Muscle layer of duodenum (tissue), 2 donors: ENCODE measurements at regions not wholly inside any gene's neighbourhood (a gene's known extent, or its start where the extent isn't known, plus 50 kb on each side); places are given as distances from the start of the nearest gene placed in this dataset.
"Not testable (repeated sequence)": the region's sequence is repeated elsewhere in the genome, so short reads cannot be mapped to it uniquely, and the experiment has no call there.

ENCODE experiments used
- H3K27ac ChIP-seq: one replicate; pipeline ENCODE4 v1.7.0; 2013; ENCODE audit warnings: mild to moderate bottlenecking, low read length
- H3K27me3 ChIP-seq: one replicate; pipeline ENCODE4 v1.7.0; 2013; ENCODE audit warnings: low read depth, mild to moderate bottlenecking, control low read depth, low read length
- H3K36me3 ChIP-seq, 2 donors: one replicate each; pipeline ENCODE4 v1.7.0; 2013; ENCODE audit warnings: low read length in 2 of 2, control low read depth in 1 of 2, mild to moderate bottlenecking in 1 of 2; ENCODE audit not compliant: insufficient read depth in 2 of 2, control insufficient read depth in 1 of 2
- H3K4me1 ChIP-seq, 2 donors: one replicate each; pipeline ENCODE4 v1.7.0; 2013; ENCODE audit warnings: low read length in 2 of 2, mild to moderate bottlenecking in 2 of 2, control low read depth in 1 of 2, moderate library complexity in 1 of 2; ENCODE audit not compliant: insufficient read depth in 2 of 2, control insufficient read depth in 1 of 2
- H3K4me3 ChIP-seq, 2 donors: one replicate each; pipeline ENCODE4 v1.7.0; 2013; ENCODE audit warnings: low read length in 2 of 2, low read depth in 1 of 2, mild to moderate bottlenecking in 1 of 2
- H3K9me3 ChIP-seq, 2 donors: one replicate each; pipeline ENCODE4 v1.7.0; 2013; ENCODE audit warnings: low read length in 2 of 2, control low read depth in 1 of 2, mild to moderate bottlenecking in 1 of 2; ENCODE audit not compliant: control insufficient read depth in 1 of 2
- donor health status: healthy.

DNA sequence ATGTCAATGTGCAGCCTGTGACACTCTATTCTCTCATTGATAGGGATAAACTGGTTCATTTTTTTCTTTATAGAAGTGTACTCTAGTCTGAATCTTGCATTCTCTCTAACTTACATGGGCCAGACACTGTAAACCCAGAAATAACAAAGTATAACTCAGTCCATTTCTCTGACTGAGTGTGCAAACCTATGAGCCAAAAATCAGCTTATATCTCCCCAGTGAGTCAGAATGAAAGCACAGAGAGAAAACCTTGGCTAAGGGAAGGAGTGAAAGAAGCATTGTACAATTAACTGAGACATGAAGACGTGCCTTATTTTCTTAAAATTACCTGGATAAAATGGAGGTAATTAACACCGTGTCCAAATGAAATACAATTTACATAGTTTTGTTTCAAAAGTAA lies 436.9 kb upstream of the IMPG1 start:
- Histone ChIP-seq H3K36me3 (no peaks in the 10 kb centered on the region), H3K27ac (no peak overlapping the region), H3K4me1 (no peaks in the 10 kb centered on the region), H3K4me3 (no peak overlapping the region), H3K9me3 (peaks cover 0 to 5% of the 10 kb centered on the region in 2 donors), H3K27me3 (no peaks in the 10 kb centered on the region)

DNA sequence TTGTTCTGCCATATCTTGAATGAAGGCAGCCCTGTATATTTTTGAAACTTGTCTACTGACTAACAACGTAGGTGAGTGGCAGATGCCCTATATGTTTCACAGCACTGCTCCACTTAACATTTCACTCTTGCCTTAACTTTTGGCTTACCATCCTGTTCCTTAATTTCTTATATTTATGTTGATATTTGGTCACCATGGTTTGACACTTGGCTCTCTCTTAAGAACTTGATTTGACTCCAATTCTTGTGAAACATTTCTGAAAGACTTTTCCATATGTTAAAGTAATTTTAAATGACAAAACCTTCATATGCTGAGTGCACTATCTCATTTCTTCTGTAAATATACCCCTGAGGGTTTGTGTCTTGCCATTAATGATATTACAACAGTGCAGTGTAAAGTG lies 434.3 kb upstream of the IMPG1 start:
- Histone ChIP-seq H3K27ac (no peak overlapping the region), H3K4me1 (no peaks in the 10 kb centered on the region), H3K9me3 (peaks cover 0 to 2% of the 10 kb centered on the region in 2 donors), H3K36me3 (no peaks in the 10 kb centered on the region), H3K4me3 (no peak overlapping the region), H3K27me3 (no peaks in the 10 kb centered on the region)

DNA sequence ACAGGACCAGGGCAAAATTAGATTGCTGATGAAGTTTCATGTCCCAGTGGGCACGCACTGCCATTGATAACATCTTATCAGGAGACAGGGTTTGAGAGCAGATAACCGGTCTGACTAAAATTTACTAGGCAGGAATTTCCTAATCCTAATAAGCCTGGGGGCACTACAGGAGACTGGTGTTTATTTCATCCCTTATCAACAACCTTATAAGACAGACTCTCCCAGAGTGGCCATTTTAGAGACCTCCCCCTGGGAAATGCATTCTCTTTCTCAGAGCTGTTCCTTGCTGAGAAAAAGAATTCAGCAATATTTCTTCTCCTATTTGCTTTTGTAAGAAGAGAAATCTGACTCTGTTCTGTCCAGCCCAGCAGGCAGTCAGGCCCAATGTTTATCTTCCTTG lies 423.4 kb upstream of the IMPG1 start:
- no peak overlapping the region for H3K27ac ChIP-seq
- peaks cover 0 to 22% of the 10 kb centered on the region in 2 donors for H3K9me3 ChIP-seq
- H3K36me3 ChIP-seq: no peaks in the 10 kb centered on the region
- no peaks in the 10 kb centered on the region for H3K4me1 ChIP-seq
- no peak overlapping the region for H3K4me3 ChIP-seq
- no peaks in the 10 kb centered on the region for H3K27me3 ChIP-seq

DNA sequence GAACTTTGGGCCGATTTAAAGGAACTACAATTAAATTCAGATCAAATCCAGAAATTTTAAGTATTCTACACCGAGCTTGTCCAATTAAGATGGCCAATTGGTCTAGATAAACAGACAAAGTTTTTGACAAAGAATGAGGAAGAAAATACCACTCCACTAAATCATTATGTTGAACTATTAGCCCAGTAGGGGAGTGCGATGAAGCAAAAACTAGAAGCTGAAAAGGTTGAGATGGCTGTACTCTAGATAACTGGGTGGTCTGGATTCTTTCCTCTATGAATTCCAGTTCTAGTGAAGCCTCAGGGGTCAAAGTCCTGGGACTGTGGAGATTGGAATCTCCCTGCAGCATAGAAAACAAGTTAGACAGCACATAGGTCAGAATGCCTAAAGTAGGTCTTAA lies 418.9 kb upstream of the IMPG1 start:
- not testable (repeated sequence) for H3K4me1 ChIP-seq, H3K4me3 ChIP-seq, H3K36me3 ChIP-seq, H3K27me3 ChIP-seq, H3K27ac ChIP-seq
- H3K9me3 ChIP-seq: peaks cover 0 to 22% of the 10 kb centered on the region in 2 donors

DNA sequence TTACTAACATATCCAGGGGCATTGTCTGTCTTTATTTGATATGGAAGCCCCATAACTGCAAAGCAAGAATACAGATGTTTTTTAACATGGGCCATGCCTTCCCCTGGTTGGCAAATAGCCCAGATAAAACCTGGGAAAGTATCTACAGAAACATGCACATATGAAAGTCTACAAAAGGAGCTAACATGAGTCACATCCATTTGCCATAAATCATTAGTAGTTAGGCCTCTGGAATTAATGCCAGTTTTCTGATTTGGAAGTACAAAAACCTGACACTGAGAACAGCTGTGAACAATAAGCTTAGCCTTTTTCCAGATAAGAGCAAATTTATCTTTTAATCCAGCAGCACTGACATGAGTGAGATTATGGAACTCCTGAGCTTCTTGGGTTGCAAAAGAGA lies 418.0 kb upstream of the IMPG1 start:
- Histone ChIP-seq H3K4me1 (no peaks in the 10 kb centered on the region), H3K4me3 (no peak overlapping the region), H3K27me3 (no peaks in the 10 kb centered on the region), H3K27ac (no peak overlapping the region), H3K36me3 (no peaks in the 10 kb centered on the region), H3K9me3 (peaks cover 0 to 20% of the 10 kb centered on the region in 2 donors)

DNA sequence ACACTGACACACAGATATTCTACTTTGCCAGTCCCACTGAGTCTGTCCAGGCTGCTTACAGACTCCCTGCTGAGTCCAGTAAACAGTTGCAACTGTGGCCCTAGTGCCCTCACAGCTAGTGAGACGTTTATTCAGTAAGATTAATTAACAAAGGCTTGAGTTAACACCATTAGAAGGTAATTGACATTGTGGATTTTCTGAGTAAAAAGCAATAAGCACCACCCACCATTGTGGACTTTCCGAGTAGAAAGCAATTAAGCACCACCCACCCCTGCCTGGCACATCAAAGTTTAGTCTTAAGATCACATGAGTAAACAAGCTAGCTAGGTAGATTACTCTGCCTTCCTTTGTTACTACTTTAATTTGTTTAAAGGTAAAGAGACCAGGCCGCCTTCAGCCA lies 408.6 kb upstream of the IMPG1 start:
- Histone ChIP-seq H3K36me3 (no peaks in the 10 kb centered on the region), H3K9me3 (peaks cover 3 to 19% of the 10 kb centered on the region in 2 donors), H3K4me1 (no peaks in the 10 kb centered on the region), H3K27ac (no peak overlapping the region), H3K27me3 (no peaks in the 10 kb centered on the region), H3K4me3 (no peak overlapping the region)

DNA sequence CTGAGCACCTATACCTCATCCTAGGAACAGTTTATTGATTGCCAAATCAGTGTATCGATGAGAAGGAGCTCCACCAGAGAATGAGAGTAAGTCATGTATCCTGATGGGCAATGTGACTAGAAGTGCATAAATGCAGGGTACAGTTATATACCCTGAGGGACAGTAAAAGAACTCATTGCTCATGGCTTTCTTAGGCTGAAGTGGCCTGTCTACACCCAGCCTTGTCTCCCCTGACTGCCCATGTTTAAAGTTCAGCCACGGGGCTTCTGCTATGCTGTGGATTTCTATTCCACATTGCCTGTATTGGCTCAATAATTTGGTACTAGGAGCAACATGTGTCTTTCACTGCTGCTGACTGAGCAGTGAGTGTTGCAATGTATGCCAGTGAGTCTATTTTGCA lies 400.4 kb upstream of the IMPG1 start:
- Histone ChIP-seq H3K9me3 (peaks cover 0 to 5% of the 10 kb centered on the region in 2 donors), H3K36me3 (no peaks in the 10 kb centered on the region), H3K4me1 (no peaks in the 10 kb centered on the region), H3K4me3 (no peak overlapping the region), H3K27ac (no peak overlapping the region), H3K27me3 (no peaks in the 10 kb centered on the region)

DNA sequence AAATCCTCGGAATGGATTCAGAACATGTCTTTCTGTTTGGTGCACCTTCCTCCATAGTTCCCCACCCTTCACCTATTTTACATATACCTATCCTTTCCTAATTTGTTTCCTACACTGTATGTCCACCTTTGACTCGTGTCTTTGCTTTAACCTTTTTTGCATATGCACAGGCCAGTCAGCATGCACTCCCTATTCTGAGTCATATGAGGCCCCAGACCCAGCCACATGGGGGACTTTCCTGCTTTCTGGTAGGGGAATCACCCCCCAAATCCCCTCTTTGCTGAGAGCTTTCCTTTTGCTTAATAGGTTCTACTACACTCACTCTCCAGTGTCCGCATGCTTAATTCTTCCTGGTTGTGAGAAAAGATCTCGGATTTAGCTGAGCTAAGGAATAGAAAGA lies 393.8 kb upstream of the IMPG1 start:
- Histone ChIP-seq H3K27ac (no peak overlapping the region), H3K36me3 (no peaks in the 10 kb centered on the region), H3K27me3 (no peaks in the 10 kb centered on the region), H3K4me1 (no peaks in the 10 kb centered on the region), H3K4me3 (no peak overlapping the region), H3K9me3 (no peaks in the 10 kb centered on the region)

DNA sequence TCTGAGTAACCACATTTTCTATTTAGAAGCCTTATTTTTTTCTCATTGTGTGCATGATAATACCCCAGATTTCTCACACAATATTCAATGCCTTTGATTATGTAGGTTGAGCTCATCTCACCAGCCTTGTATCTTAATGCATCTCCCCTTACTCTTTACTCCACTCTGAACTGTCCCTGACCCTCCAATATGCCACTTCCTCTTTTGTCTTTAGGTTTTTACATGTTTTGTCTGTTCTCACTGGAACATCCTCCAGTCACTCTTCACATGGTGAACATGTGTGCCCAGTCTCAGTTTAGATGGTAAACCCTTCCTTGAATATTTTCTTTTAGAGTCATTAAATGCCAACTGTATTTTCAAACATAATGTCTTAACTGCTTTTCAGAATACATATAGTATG lies 392.9 kb upstream of the IMPG1 start:
- Histone ChIP-seq H3K27me3 (no peaks in the 10 kb centered on the region), H3K9me3 (no peaks in the 10 kb centered on the region), H3K4me1 (no peaks in the 10 kb centered on the region), H3K4me3 (no peak overlapping the region), H3K36me3 (no peaks in the 10 kb centered on the region), H3K27ac (no peak overlapping the region)

DNA sequence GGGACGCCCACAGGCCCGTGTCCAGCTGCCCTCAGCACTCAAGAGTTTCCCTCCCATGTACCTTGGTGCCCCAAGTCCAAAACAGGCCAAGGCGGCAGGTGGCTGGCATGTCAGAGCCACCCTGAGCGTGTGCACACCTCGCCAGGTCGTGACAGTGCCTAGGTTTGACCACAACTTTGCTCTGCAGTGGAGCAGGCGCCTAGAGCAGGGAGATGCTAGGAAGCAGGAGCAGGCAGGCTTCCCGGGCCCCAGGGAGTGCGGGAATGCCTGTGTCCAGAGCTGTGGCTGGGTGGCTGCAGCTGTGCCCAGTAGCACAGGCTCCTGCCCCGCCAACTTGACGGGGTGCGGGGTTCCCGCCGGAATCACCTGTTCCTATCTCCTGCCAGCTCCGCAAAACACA lies 380.8 kb upstream of the IMPG1 start:
- Histone ChIP-seq H3K27me3 (no peaks in the 10 kb centered on the region), H3K4me1 (no peaks in the 10 kb centered on the region), H3K4me3 (no peak overlapping the region), H3K9me3 (peaks cover 0 to 3% of the 10 kb centered on the region in 2 donors), H3K36me3 (no peaks in the 10 kb centered on the region), H3K27ac (no peak overlapping the region)

DNA sequence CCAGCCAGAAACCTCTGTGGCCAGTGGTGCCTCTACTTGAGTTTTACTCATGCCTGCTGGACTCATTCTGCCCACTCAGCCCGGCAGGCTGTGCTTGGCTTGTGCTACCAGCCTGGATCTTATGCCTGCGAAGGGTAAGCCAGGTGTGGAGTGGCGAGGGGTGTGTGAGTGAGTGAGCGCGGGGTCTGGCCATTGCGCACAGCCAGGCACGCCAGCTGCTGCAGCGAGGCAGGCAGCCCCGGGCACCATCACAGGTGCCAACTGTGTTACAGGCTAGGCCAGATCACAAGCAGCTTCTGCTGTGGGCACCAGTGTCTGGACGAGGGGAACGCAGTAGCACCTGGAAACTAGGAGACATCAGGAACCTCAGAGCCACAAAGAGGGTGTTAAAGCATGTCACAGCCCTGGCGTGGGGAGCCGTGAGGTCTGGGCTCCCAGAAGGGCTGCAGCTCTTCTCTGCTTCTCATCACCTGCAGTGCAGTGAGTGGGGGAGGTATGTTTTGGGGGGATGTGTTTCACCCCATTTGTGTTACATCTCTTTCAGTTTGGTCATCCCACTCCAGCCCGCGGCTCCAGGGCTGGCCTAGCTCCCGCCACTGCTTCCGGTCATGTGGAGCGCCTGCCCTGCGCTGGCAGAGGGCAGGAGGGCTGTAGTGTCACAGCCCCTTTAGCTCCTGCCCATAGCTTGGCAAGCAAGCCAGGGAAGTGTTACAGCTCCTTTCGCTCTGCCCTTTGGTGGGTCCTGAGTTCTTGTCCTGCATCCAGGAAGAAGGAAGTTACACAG lies 379.7 kb upstream of the IMPG1 start:
- no peaks in the 10 kb centered on the region for H3K27me3 ChIP-seq
- no peaks in the 10 kb centered on the region for H3K4me1 ChIP-seq
- H3K9me3 ChIP-seq: peaks cover 0 to 3% of the 10 kb centered on the region in 2 donors
- H3K4me3 ChIP-seq: no peak overlapping the region
- no peak overlapping the region for H3K27ac ChIP-seq
- no peaks in the 10 kb centered on the region for H3K36me3 ChIP-seq

DNA sequence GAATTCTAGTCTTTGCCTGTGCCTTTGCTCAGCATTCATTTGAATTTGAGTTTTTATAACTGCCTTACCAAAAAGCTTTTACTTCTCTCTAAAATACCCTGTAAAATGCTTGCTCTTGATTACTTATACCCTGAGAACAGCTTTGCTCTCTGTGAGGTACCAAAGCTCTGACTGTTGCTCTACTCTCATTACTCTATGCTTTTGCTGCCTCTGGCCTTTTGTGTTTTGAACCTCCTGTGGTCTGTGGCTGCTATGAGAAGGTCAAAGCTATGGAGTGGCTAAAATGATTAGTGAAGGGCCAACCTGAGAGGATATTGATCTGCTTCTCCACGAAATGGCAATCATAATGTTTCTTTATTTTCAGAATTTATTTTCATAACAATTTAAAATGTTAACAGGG lies 375.6 kb upstream of the IMPG1 start:
- no peak overlapping the region for H3K27ac ChIP-seq
- no peak overlapping the region for H3K4me3 ChIP-seq
- H3K9me3 ChIP-seq: no peaks in the 10 kb centered on the region
- H3K4me1 ChIP-seq: no peaks in the 10 kb centered on the region
- no peaks in the 10 kb centered on the region for H3K27me3 ChIP-seq
- no peaks in the 10 kb centered on the region for H3K36me3 ChIP-seq
